KMS-11 (cell line): ENCODE measurements at regions not wholly inside any gene's neighbourhood (a gene's known extent, or its start where the extent isn't known, plus 50 kb on each side); places are given as distances from the start of the nearest gene placed in this dataset.

ENCODE experiments used
- H2AFZ ChIP-seq: fragments of 200-600 bp; sonication (generic); 2 replicates; pipeline ENCODE4 v1.6.1; 2016; ENCODE audit warnings: antibody characterized with exemption, mixed run types, low read depth
- H3K27ac ChIP-seq: fragments of 200-600 bp; sonication (generic); 2 replicates; pipeline ENCODE4 v1.6.1; 2016; ENCODE audit warnings: mild to moderate bottlenecking, mixed run types
- H3K27me3 ChIP-seq: fragments of 200-600 bp; sonication (generic); 2 replicates; pipeline ENCODE4 v1.6.1; 2017; ENCODE audit warnings: mild to moderate bottlenecking, low read depth, mixed run types, moderate library complexity; ENCODE audit not compliant: insufficient read depth
- H3K36me3 ChIP-seq: fragments of 200-600 bp; sonication (generic); 2 replicates; pipeline ENCODE4 v1.6.1; 2017; ENCODE audit warnings: mild to moderate bottlenecking, mixed run types; ENCODE audit not compliant: insufficient read depth
- H3K4me1 ChIP-seq: fragments of 200-600 bp; sonication (generic); 2 replicates; pipeline ENCODE4 v1.6.1; 2016; ENCODE audit warnings: mild to moderate bottlenecking, low read depth, mixed run types; ENCODE audit not compliant: poor library complexity, severe bottlenecking
- H3K4me2 ChIP-seq: fragments of 200-600 bp; sonication (generic); 2 replicates; pipeline ENCODE4 v1.7.0; 2016; ENCODE audit warnings: mild to moderate bottlenecking, mixed run types
- H3K4me3 ChIP-seq: fragments of 200-600 bp; sonication (generic); IDR thresholded peaks from 2 replicates; pipeline ENCODE4 v1.6.1; 2017; ENCODE audit warnings: low read depth, low read length, mixed read lengths; ENCODE audit not compliant: insufficient read depth
- H3K79me2 ChIP-seq: fragments of 200-600 bp; sonication (generic); 2 replicates; pipeline ENCODE4 v1.6.1; 2016; ENCODE audit warnings: low read depth, mixed run types; ENCODE audit not compliant: insufficient read depth
- H3K9ac ChIP-seq: fragments of 200-600 bp; sonication (generic); 2 replicates; pipeline ENCODE4 v1.6.1; 2016; ENCODE audit warnings: mild to moderate bottlenecking, mixed run types
- H4K20me1 ChIP-seq: fragments of 200-600 bp; sonication (generic); 2 replicates; pipeline ENCODE4 v1.6.1; 2016; ENCODE audit warnings: mild to moderate bottlenecking, mixed run types; ENCODE audit not compliant: insufficient read depth
- TF ChIP-seq, protein P1 (sequence below): fragments of 200-600 bp; sonication (generic); conservative IDR thresholded peaks from 2 replicates; pipeline ENCODE4 v1.6.1; 2017; ENCODE audit warnings: low read depth, mild to moderate bottlenecking, antibody characterized with exemption, low read length, moderate library complexity, mixed read lengths

DNA sequence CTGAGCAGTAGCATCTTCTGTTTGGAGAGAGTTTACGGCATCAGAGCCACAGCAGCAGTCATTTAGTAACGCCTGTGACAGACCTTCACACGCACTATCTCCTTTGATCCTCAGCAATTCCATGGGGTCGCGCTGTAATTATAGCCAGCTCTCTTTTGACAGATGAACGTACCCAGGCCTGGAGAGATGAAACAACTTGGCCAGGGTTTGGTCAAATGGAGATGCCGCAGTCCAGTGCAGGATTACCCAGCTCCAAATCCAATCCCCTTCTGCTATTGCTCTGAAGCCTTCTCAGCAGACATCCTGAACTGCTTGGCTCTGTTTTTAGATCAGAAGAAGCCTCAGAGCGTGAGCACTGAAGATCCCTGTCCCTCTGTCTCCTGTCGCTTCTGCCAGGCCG lies 83.9 kb downstream of the SOX9 start:
- H2AFZ ChIP-seq, result no peak overlapping the region
- no peaks in the 10 kb centered on the region for H3K36me3 ChIP-seq
- H3K27ac ChIP-seq, result no peak overlapping the region
- no peak overlapping the region for H3K9ac ChIP-seq
- TF ChIP-seq, protein P1, sequence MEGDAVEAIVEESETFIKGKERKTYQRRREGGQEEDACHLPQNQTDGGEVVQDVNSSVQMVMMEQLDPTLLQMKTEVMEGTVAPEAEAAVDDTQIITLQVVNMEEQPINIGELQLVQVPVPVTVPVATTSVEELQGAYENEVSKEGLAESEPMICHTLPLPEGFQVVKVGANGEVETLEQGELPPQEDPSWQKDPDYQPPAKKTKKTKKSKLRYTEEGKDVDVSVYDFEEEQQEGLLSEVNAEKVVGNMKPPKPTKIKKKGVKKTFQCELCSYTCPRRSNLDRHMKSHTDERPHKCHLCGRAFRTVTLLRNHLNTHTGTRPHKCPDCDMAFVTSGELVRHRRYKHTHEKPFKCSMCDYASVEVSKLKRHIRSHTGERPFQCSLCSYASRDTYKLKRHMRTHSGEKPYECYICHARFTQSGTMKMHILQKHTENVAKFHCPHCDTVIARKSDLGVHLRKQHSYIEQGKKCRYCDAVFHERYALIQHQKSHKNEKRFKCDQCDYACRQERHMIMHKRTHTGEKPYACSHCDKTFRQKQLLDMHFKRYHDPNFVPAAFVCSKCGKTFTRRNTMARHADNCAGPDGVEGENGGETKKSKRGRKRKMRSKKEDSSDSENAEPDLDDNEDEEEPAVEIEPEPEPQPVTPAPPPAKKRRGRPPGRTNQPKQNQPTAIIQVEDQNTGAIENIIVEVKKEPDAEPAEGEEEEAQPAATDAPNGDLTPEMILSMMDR, result no peak
- H3K27me3 ChIP-seq, result no peaks in the 10 kb centered on the region
- no peaks in the 10 kb centered on the region for H3K4me1 ChIP-seq
- no peak overlapping the region for H3K4me2 ChIP-seq
- H3K4me3 ChIP-seq, result no peak overlapping the region
- no peaks in the 10 kb centered on the region for H4K20me1 ChIP-seq
- no peaks in the 10 kb centered on the region for H3K79me2 ChIP-seq

DNA sequence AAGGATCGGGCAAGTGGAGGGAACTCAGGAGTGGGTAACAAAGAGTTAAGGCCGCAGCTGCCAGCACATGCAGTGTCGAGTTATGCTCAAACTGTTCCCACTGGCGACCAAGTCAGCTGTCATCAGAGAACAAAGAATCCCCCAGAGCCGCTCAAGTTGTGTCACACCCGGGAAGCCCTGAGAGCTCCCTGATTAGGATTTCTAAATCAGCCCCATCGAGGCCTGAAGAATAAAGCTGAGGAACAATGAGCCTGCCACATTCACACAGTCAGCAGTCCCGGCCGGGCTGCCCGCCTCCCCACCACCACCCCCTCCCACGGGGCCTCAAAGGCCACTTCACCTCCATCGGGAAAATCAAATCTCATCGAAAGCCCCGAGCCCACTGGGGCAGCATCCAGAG lies 84.5 kb downstream of the SOX9 start:
- no peaks in the 10 kb centered on the region for H3K27me3 ChIP-seq
- no peaks in the 10 kb centered on the region for H3K36me3 ChIP-seq
- TF ChIP-seq, protein P1, result no peak
- no peaks in the 10 kb centered on the region for H3K4me1 ChIP-seq
- no peak overlapping the region for H3K27ac ChIP-seq
- H2AFZ ChIP-seq, result no peak overlapping the region
- no peaks in the 10 kb centered on the region for H3K79me2 ChIP-seq
- no peak overlapping the region for H3K4me3 ChIP-seq
- no peaks in the 10 kb centered on the region for H4K20me1 ChIP-seq
- no peak overlapping the region for H3K9ac ChIP-seq
- no peak overlapping the region for H3K4me2 ChIP-seq

DNA sequence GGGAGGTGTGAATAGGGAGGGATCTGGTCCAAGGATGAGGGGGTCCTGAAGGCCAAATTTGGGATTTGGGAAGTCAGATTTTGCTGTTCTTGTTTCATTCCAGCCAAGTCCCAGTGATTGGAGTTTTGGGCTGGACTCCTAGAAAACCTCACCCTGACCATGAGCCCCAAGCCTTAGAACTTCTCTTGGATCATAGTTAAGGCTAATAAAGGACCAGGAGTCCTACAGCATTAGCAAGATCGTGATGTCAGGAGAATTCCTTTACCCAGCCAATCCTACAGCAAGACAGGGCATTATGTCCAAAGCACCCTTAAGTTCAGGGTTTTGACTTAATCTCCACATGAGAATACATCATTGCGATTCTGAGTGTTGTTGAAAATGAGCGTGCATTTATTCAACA lies 85.0 kb downstream of the SOX9 start:
- no peak overlapping the region for H3K4me3 ChIP-seq
- no peaks in the 10 kb centered on the region for H3K4me1 ChIP-seq
- H3K79me2 ChIP-seq, result no peaks in the 10 kb centered on the region
- H3K27ac ChIP-seq, result no peak overlapping the region
- H3K27me3 ChIP-seq, result no peaks in the 10 kb centered on the region
- no peak overlapping the region for H2AFZ ChIP-seq
- H3K9ac ChIP-seq, result no peak overlapping the region
- H3K36me3 ChIP-seq, result no peaks in the 10 kb centered on the region
- TF ChIP-seq, protein P1, result no peak
- no peaks in the 10 kb centered on the region for H4K20me1 ChIP-seq
- H3K4me2 ChIP-seq, result no peak overlapping the region

DNA sequence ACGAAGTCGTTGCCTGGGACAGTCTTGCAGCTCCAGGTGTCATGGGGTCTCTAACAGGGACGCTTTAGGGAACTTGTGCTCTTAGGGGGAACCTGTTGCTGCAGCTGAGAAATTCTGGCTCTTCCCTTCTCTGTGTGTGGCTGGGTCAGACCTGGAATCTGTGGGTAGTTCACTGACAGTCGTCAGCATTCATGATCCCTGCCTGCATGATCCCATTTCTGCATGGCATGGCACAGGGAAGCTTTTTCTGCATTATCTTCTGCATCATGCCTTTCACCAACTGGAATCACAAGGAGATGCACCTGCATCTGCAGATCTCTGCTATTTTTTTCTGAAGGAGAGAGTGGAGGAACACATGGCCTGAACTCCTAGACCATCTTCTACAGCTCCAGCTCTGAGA lies 85.6 kb downstream of the SOX9 start:
- TF ChIP-seq, protein P1, result no peak
- H3K4me2 ChIP-seq, result no peak overlapping the region
- no peaks in the 10 kb centered on the region for H4K20me1 ChIP-seq
- no peaks in the 10 kb centered on the region for H3K4me1 ChIP-seq
- H2AFZ ChIP-seq, result no peak overlapping the region
- H3K4me3 ChIP-seq, result no peak overlapping the region
- H3K36me3 ChIP-seq, result no peaks in the 10 kb centered on the region
- no peaks in the 10 kb centered on the region for H3K27me3 ChIP-seq
- no peak overlapping the region for H3K27ac ChIP-seq
- no peaks in the 10 kb centered on the region for H3K79me2 ChIP-seq
- no peak overlapping the region for H3K9ac ChIP-seq

DNA sequence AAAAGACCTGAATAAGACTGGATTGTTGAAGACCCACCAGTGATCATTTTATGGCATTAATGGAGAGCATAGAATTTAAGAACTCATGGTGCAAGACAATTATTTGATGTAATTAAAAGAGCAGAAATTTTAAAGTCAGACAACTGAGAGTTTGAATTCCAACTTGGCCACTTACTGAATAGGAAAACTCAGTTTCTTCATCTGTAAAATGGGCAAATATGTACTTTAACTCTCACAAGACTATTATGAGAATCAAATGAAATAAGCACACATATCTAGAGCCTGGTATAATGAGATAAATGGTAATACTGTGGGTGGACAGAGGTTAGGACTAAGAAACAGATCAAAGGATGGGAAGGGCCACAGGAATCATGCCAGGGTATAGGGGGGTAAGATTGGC lies 88.0 kb downstream of the SOX9 start:
- Histone ChIP-seq H3K79me2 (no peaks in the 10 kb centered on the region), H3K27me3 (no peaks in the 10 kb centered on the region), H3K36me3 (no peaks in the 10 kb centered on the region), H3K27ac (no peak overlapping the region), H2AFZ (no peak overlapping the region), H3K4me1 (no peaks in the 10 kb centered on the region), H3K4me2 (no peak overlapping the region), H3K9ac (no peak overlapping the region), H3K4me3 (no peak overlapping the region), H4K20me1 (no peaks in the 10 kb centered on the region)
- TF ChIP-seq, protein P1, result no peak
